ENCODE measurements at regions not wholly inside any gene's neighbourhood (a gene's known extent, or its start where the extent isn't known, plus 50 kb on each side); places are given as distances from the start of the nearest gene placed in this dataset.

DNA sequence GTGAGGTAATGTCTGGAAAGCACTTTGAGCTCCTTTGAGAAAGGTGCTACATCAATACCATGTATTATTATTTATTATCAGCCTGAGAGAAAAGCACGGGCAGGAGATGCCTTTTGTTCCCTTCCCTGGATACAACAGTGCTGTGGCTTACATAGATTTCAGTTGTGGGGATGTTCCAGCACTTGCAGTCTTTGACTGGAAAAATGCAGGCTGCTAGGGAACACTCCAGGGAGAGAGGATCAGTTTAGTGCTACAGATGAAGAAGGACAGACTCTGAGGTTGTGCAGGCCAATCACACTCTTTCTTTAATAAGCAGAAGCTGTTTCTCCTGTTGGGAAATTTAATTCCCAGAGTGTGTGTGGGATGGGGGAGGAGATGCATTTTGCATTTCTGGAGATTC, 94.5 kb upstream of the OBI1 start:
- no peak overlapping the region for H3K27ac Mint-ChIP-seq
- no peak for ATAC-seq
- no peak for DNase-seq (ENCODE audit: low spot score in 2 of 2)
- H3K9me3 Mint-ChIP-seq, result no peaks in the 10 kb centered on the region
- no peaks in the 10 kb centered on the region for H3K36me3 Mint-ChIP-seq

DNA sequence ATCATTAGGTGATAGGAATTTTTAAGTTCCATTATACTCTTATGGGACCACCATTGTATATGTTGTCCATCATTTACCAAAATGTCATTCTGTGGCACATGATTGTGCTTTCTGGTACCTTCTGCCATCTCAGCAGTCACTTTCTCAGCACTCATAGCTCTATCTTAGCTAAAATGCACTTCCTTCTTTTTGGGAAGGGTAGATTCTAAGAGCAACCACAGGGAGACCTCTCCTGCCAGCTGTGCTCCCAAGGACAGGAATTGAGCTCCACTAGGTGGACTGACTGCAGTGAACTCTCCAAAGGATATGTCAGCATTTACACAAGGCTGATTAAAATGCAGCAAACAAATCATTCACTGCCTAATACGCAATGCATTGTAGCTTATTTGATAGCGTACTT, 91.8 kb upstream of the OBI1 start:
- Mint-ChIP-seq H3K9me3 (no peaks in the 10 kb centered on the region), H3K27ac (no peak overlapping the region), H3K36me3 (no peaks in the 10 kb centered on the region)
- DNase-seq (ENCODE audit: low spot score in 2 of 2) (no peak), ATAC-seq (no peak)

DNA sequence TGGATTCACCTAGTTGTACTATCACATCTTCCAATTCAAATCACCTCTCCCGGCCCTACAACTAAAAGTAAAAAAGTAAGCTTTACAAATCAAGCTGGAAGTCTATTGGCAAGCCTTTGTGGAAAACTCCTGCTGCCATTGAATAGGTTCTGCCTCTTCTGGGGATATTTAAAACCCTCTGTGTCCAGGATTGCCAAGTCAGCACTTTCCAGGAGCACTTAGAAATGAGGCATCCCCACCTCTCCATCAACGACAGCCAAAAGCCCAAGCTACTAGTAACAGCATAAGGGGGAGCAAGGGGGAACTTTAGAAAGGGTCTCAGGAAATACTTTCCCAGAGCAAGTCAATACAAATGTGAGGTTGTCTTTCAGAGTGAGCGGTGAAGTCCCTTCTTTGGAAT, 85.0 kb upstream of the OBI1 start:
- Mint-ChIP-seq H3K27ac (no peak overlapping the region), H3K36me3 (no peaks in the 10 kb centered on the region), H3K9me3 (no peaks in the 10 kb centered on the region)
- DNase-seq (ENCODE audit: low spot score in 2 of 2) (no peak), ATAC-seq (no peak)

DNA sequence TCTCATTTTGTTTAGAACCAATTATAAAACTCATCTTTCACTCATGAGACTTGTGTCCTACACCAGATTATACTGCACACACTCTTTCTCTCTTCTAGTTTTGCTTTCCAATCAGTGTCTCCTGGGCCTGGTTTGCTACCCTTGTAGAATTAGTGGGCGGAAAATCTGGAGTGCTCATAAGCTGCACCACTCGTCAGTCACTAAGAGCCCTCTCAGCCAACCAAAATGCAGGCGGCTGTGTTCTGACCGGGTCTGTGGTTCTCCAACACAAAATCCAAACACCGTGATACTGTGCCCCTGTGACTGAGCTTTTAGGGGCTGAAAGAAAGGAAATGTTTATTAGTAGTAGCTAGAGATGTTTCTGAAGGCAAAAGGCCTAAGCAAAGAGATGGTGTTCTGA, 83.7 kb upstream of the OBI1 start:
- H3K9me3 Mint-ChIP-seq, result no peaks in the 10 kb centered on the region
- H3K36me3 Mint-ChIP-seq, result no peaks in the 10 kb centered on the region
- no peak for ATAC-seq
- DNase-seq (ENCODE audit: low spot score in 2 of 2), result no peak
- no peak overlapping the region for H3K27ac Mint-ChIP-seq

DNA sequence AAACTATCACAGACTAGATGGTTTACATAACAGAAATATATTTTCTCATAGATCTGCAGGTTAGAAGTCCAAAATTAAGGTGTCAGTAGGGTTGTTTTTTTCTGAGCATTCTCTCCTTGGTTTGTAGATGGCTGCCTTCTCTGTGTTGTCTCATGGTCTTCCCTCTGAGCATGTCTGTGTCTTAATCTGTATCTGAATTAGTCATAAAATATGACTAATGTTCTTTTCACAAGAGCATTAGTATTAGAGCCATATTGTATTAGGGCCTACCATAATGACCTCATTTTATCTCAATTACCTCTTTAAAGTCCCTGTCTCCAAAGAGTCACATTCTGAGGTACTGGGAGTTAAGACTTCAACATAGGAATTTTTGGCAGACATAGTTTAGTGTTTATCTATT, 77.2 kb upstream of the OBI1 start:
- no peak overlapping the region for H3K27ac Mint-ChIP-seq
- H3K36me3 Mint-ChIP-seq, result no peaks in the 10 kb centered on the region
- no peaks in the 10 kb centered on the region for H3K9me3 Mint-ChIP-seq
- ATAC-seq, result no peak
- no peak for DNase-seq (ENCODE audit: low spot score in 2 of 2)

DNA sequence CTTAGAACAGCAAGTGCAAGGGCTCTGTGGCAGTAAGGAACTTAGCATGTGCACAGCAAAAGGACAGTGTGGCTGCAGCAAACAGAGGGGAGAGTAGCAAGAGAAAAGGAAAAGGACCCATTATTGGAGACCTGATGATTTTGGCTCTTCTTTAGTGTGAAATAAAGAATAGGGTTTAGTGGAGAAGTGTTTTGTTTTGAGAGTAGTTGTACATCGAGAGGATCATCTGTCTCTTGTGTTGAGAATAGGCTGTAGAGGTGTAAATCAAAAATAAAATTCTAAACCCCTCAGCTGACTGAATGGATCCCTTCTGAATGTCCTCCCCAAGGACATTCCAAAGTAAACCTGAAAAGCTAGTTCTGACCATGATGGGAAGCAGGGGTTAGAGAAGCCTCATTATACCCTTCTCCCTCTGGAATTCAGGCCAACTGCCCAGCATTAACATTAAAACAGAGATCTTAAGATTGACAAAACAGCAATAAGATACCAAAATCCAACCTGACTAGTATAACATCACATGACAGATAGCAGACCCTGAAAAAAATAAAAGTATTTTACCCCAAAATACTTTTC, 73.6 kb upstream of the OBI1 start:
- DNase-seq (ENCODE audit: low spot score in 2 of 2), result no peak
- Mint-ChIP-seq H3K36me3 (no peaks in the 10 kb centered on the region), H3K27ac (no peak overlapping the region), H3K9me3 (no peaks in the 10 kb centered on the region)
- ATAC-seq, result no peak

DNA sequence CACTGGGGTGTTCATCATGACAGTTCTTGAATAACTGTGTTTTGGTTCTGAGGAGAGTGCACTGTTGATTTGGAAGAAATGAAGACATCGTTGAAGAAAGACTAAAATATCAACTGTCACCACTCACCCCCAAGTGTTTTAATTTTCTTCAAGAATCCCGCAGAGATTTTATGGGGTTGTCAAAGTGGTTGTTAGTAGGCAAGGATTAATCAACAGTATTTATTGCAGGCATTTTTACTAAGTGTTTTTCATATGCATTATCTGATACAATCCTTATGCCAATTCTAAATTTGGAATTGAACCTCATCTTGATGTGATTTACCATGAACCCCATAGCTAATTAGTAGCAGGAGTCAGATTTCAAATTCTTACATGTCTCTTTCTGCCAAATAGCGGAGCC, 63.7 kb upstream of the OBI1 start:
- DNase-seq (ENCODE audit: low spot score in 2 of 2) (no peak), ATAC-seq (no peak)
- H3K27ac Mint-ChIP-seq, result no peak overlapping the region
- no peaks in the 10 kb centered on the region for H3K9me3 Mint-ChIP-seq
- no peaks in the 10 kb centered on the region for H3K36me3 Mint-ChIP-seq

DNA sequence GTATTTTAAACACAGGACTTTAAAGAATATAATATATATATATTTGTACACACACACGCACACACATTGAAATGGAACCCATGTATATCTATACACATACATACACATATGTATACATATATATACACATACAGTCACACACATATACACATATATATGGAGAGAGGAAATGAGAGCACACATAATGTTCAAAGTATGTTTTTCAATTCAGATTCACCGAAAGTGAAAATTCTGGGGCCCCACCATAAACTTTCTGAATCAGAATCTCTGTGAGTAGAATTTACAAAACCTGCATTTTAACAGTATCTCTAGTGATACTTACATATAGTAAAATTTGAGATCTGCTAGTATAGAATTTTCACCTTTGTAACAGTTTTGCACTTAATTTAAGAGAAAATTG, 60.4 kb upstream of the OBI1 start:
- Mint-ChIP-seq H3K36me3 (no peaks in the 10 kb centered on the region), H3K27ac (no peak overlapping the region), H3K9me3 (no peaks in the 10 kb centered on the region)
- DNase-seq (ENCODE audit: low spot score in 2 of 2), result no peak
- no peak for ATAC-seq

DNA sequence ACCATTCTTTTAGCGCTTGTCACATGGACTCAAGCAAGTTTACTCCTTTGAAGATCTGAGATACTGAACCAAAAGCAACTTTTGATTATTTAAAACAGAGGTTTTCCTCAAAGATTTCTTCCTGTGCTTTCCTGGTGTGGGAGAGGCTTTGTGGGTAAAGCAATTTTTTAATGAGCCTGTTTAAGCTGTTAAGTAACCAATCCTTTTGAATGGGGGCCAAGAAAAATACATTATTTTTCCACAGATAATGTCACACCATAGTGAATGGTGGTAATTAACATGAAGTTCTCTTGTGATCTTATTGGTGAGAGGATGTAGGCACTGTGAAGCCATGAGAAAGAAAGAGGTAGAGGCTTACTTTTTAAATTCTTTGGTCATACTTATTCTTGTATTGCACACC, 55.8 kb upstream of the OBI1 start:
- H3K36me3 Mint-ChIP-seq, result no peaks in the 10 kb centered on the region
- DNase-seq (ENCODE audit: low spot score in 2 of 2), result no peak
- no peak overlapping the region for H3K27ac Mint-ChIP-seq

DNA sequence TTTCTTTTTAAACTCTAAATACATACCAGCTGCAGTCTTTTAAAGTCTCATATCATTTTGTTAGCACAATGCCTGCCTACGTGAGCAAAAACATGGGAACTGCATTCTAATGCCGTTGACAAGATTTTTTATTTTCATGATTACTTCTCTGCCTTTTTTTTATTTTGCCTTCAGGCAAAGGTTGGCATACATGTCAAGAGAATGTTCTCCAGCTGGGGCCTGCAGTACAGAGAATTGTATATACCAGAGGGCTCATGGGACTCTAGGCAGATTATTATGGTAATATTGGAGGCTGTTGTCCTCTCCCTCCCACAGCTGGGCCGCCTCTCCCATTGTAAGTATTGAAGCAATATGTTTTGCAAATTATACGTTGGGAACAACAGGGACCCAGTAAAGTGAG, 53.9 kb upstream of the OBI1 start:
- Mint-ChIP-seq H3K9me3 (no peaks in the 10 kb centered on the region), H3K27ac (no peak overlapping the region), H3K36me3 (no peaks in the 10 kb centered on the region)
- DNase-seq (ENCODE audit: low spot score in 2 of 2), result no peak
- ATAC-seq, result no peak

More for the DNA sequence above, 55.8 kb upstream of the OBI1 start:
- no peak for ATAC-seq
- no peaks in the 10 kb centered on the region for H3K9me3 Mint-ChIP-seq

DNA sequence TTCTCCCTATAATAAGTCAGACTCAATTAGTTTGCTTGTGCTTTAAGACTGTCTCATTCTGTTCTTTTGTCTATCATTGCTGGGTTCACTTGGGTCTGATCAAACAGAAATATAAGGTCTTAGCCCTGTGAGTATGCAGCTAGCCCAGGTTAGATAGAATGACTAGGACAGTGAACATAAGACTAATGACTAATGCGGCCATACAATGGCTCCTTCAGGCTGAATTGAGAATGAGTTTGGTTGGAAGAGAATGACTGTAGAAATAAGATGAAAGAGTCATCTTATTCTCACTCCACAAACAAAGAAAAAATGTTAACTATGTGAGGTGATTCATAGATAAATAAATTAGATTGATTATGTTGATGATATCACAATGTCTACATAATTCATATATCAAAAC, 50.1 kb upstream of the OBI1 start:
- no peak overlapping the region for H3K27ac Mint-ChIP-seq
- DNase-seq (ENCODE audit: low spot score in 2 of 2) (no peak), ATAC-seq (no peak)
- H3K9me3 Mint-ChIP-seq, result no peaks in the 10 kb centered on the region
- H3K36me3 Mint-ChIP-seq, result peaks cover 0 to 3% of the 10 kb centered on the region in 2 donors

All from activated naive CD4-positive, alpha-beta T cell treated with anti-CD3 and anti-CD28 coated beads, Interleukin-2, amount 50 U/mL, for 72 hours (primary cell).